DOHH2 (cell line): ENCODE measurements at regions not wholly inside any gene's neighbourhood (a gene's known extent, or its start where the extent isn't known, plus 50 kb on each side); places are given as distances from the start of the nearest gene placed in this dataset.

Experiments
- H3F3A ChIP-seq: fragments of 200-600 bp; sonication (generic), shearing (Covaris generic); 2 replicates; pipeline ENCODE4 v1.6.0; 2016; ENCODE audit warnings: antibody characterized with exemption, mild to moderate bottlenecking; ENCODE audit not compliant: control insufficient read depth, insufficient read depth
- H3K27ac ChIP-seq: fragments of 200-600 bp; sonication (generic); 2 replicates; pipeline ENCODE4 v1.5.1; 2014; ENCODE audit warnings: low read depth, mild to moderate bottlenecking, low read length, moderate library complexity
- H3K27me3 ChIP-seq: fragments of 200-600 bp; sonication (generic); 2 replicates; pipeline ENCODE4 v1.6.1; 2014; ENCODE audit warnings: mild to moderate bottlenecking, low read length, mixed read lengths; ENCODE audit not compliant: control insufficient read depth
- H3K36me3 ChIP-seq: fragments of 200-600 bp; sonication (generic); 2 replicates; pipeline ENCODE4 v1.6.1; 2014; ENCODE audit warnings: mild to moderate bottlenecking, low read length, moderate library complexity, mixed read lengths; ENCODE audit not compliant: control insufficient read depth
- H3K4me1 ChIP-seq: fragments of 200-600 bp; sonication (generic); 2 replicates; pipeline ENCODE4 v1.6.1; 2014; ENCODE audit warnings: mild to moderate bottlenecking, low read length, mixed read lengths; ENCODE audit not compliant: control insufficient read depth
- H3K4me2 ChIP-seq: fragments of 200-600 bp; sonication (generic); 2 replicates; pipeline ENCODE4 v1.6.0; 2014; ENCODE audit warnings: mild to moderate bottlenecking, low read length, moderate library complexity
- H3K4me3 ChIP-seq: fragments of 200-600 bp; sonication (generic); 2 replicates; pipeline ENCODE4 v1.5.1; 2014; ENCODE audit warnings: mild to moderate bottlenecking, low read length, mixed read lengths
- H3K79me2 ChIP-seq: fragments of 200-600 bp; sonication (generic); 2 replicates; pipeline ENCODE4 v1.6.1; 2014; ENCODE audit warnings: mild to moderate bottlenecking, low read length, mixed read lengths; ENCODE audit not compliant: control insufficient read depth
- H3K9me2 ChIP-seq: fragments of 200-600 bp; sonication (generic); replicated peaks from 2 replicates; pipeline ENCODE4 v1.6.1; 2014; ENCODE audit warnings: mild to moderate bottlenecking, low read length, mixed read lengths; ENCODE audit not compliant: control insufficient read depth
- H3K9me3 ChIP-seq: fragments of 200-600 bp; sonication (generic); 2 replicates; pipeline ENCODE4 v1.6.1; 2014; ENCODE audit warnings: antibody characterized with exemption, low read length, mixed read lengths; ENCODE audit not compliant: control insufficient read depth, insufficient read depth
- H4K20me1 ChIP-seq: fragments of 200-600 bp; sonication (generic); 2 replicates; pipeline ENCODE4 v1.6.0; 2014; ENCODE audit warnings: low read depth, mild to moderate bottlenecking, antibody characterized with exemption, low read length, moderate library complexity; ENCODE audit not compliant: control insufficient read depth, insufficient read depth
- EZH2phosphoT487 ChIP-seq: fragments of 200-600 bp; sonication (generic); IDR thresholded peaks from 2 replicates; pipeline ENCODE4 v1.6.1; 2017; ENCODE audit warnings: borderline replicate concordance, mild to moderate bottlenecking, antibody characterized with exemption, low read length, moderate library complexity, mixed read lengths
- TF ChIP-seq, protein P1 (sequence below): fragments of 200-600 bp; sonication (generic); IDR thresholded peaks from one replicate; pipeline ENCODE4 v1.5.1; 2014; ENCODE audit warnings: antibody characterized with exemption, mild to moderate bottlenecking, low read depth, low read length; ENCODE audit not compliant: poor library complexity, severe bottlenecking

GRCh38 chr11:92911478-92911877, 58.0 kb upstream of the MTNR1B start:
- Histone ChIP-seq H3K36me3 (no peaks in the 10 kb centered on the region), H3K79me2 (no peaks in the 10 kb centered on the region), H3K4me1 (no peaks in the 10 kb centered on the region), H3K9me3 (no peaks in the 10 kb centered on the region), H3K4me2 (no peak overlapping the region), H4K20me1 (no peaks in the 10 kb centered on the region), H3K27me3 (no peaks in the 10 kb centered on the region), H3K27ac (no peak overlapping the region), H3K9me2 (no peaks in the 10 kb centered on the region), H3F3A (no peaks in the 10 kb centered on the region), H3K4me3 (no peak overlapping the region)
- no peak for TF ChIP-seq EZH2phosphoT487
- TF ChIP-seq, protein P1, sequence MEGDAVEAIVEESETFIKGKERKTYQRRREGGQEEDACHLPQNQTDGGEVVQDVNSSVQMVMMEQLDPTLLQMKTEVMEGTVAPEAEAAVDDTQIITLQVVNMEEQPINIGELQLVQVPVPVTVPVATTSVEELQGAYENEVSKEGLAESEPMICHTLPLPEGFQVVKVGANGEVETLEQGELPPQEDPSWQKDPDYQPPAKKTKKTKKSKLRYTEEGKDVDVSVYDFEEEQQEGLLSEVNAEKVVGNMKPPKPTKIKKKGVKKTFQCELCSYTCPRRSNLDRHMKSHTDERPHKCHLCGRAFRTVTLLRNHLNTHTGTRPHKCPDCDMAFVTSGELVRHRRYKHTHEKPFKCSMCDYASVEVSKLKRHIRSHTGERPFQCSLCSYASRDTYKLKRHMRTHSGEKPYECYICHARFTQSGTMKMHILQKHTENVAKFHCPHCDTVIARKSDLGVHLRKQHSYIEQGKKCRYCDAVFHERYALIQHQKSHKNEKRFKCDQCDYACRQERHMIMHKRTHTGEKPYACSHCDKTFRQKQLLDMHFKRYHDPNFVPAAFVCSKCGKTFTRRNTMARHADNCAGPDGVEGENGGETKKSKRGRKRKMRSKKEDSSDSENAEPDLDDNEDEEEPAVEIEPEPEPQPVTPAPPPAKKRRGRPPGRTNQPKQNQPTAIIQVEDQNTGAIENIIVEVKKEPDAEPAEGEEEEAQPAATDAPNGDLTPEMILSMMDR: no peak

GRCh38 chr11:92915551-92915950, 53.9 kb upstream of the MTNR1B start:
- Histone ChIP-seq H3K79me2 (no peaks in the 10 kb centered on the region), H3F3A (no peaks in the 10 kb centered on the region), H3K4me1 (no peaks in the 10 kb centered on the region), H3K27ac (no peak overlapping the region), H3K27me3 (no peaks in the 10 kb centered on the region), H3K36me3 (no peaks in the 10 kb centered on the region), H3K9me2 (no peaks in the 10 kb centered on the region), H3K4me2 (no peak overlapping the region), H3K4me3 (no peak overlapping the region), H4K20me1 (no peaks in the 10 kb centered on the region), H3K9me3 (no peaks in the 10 kb centered on the region)
- no peak for TF ChIP-seq EZH2phosphoT487
- TF ChIP-seq, protein P1: no peak

GRCh38 chr11:92916299-92916698, 53.2 kb upstream of the MTNR1B start:
- H3K27ac ChIP-seq: no peak overlapping the region
- H3K27me3 ChIP-seq: no peaks in the 10 kb centered on the region
- H3F3A ChIP-seq: no peaks in the 10 kb centered on the region
- no peaks in the 10 kb centered on the region for H3K4me1 ChIP-seq
- no peaks in the 10 kb centered on the region for H3K9me2 ChIP-seq
- no peaks in the 10 kb centered on the region for H3K36me3 ChIP-seq
- H3K4me3 ChIP-seq: no peak overlapping the region
- H3K9me3 ChIP-seq: no peaks in the 10 kb centered on the region
- H3K4me2 ChIP-seq: no peak overlapping the region
- H4K20me1 ChIP-seq: no peaks in the 10 kb centered on the region
- H3K79me2 ChIP-seq: no peaks in the 10 kb centered on the region
- TF ChIP-seq, protein P1: no peak
- no peak for TF ChIP-seq EZH2phosphoT487

GRCh38 chr11:92917927-92918326, 51.5 kb upstream of the MTNR1B start:
- TF ChIP-seq, protein P1: no peak
- TF ChIP-seq EZH2phosphoT487: no peak
- H3K9me2 ChIP-seq: no peaks in the 10 kb centered on the region
- no peaks in the 10 kb centered on the region for H3K9me3 ChIP-seq
- H3K27ac ChIP-seq: no peak overlapping the region
- no peak overlapping the region for H3K4me2 ChIP-seq
- no peak overlapping the region for H3K4me3 ChIP-seq
- H4K20me1 ChIP-seq: no peaks in the 10 kb centered on the region
- no peaks in the 10 kb centered on the region for H3K27me3 ChIP-seq
- H3K4me1 ChIP-seq: no peaks in the 10 kb centered on the region
- no peaks in the 10 kb centered on the region for H3K79me2 ChIP-seq
- H3F3A ChIP-seq: no peaks in the 10 kb centered on the region
- no peaks in the 10 kb centered on the region for H3K36me3 ChIP-seq
